Loucy (cell line): ENCODE measurements at regions not wholly inside any gene's neighbourhood (a gene's known extent, or its start where the extent isn't known, plus 50 kb on each side); places are given as distances from the start of the nearest gene placed in this dataset.

Experiments used
- EZH2phosphoT487 ChIP-seq: fragments of 200-600 bp; IDR thresholded peaks from 2 replicates; pipeline ENCODE4 v1.6.1; 2018; ENCODE audit warnings: antibody characterized with exemption, mild to moderate bottlenecking, moderate library complexity, borderline replicate concordance
- TF ChIP-seq, protein P1 (sequence below): fragments of 200-600 bp; sonication (generic); conservative IDR thresholded peaks from 2 replicates; pipeline ENCODE4 v1.5.1; 2014; ENCODE audit warnings: mild to moderate bottlenecking, antibody characterized with exemption, low read length

DNA sequence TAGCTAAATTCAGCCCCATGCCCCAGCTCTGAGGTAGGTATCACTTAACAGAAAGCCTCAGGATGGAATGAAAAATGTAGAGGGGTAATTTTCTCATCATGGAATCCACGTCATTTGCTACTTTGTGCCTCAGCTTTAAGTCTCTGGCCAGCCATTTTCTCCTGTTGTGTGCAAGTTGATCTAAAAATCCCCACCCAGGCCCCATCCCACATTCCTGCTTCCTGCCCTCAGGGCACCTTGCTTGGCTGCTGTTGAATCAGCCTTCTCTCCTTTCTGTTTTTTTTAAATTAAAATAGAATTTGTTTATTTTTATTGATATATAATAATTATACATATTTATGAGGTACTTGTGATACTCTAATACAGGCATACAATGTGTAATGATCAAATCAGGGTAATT lies 179.9 kb upstream of the TSHZ3 start:
- TF ChIP-seq, protein P1, sequence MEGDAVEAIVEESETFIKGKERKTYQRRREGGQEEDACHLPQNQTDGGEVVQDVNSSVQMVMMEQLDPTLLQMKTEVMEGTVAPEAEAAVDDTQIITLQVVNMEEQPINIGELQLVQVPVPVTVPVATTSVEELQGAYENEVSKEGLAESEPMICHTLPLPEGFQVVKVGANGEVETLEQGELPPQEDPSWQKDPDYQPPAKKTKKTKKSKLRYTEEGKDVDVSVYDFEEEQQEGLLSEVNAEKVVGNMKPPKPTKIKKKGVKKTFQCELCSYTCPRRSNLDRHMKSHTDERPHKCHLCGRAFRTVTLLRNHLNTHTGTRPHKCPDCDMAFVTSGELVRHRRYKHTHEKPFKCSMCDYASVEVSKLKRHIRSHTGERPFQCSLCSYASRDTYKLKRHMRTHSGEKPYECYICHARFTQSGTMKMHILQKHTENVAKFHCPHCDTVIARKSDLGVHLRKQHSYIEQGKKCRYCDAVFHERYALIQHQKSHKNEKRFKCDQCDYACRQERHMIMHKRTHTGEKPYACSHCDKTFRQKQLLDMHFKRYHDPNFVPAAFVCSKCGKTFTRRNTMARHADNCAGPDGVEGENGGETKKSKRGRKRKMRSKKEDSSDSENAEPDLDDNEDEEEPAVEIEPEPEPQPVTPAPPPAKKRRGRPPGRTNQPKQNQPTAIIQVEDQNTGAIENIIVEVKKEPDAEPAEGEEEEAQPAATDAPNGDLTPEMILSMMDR: no peak
- no peak for TF ChIP-seq EZH2phosphoT487
